ENCODE measurements at regions not wholly inside any gene's neighbourhood (a gene's known extent, or its start where the extent isn't known, plus 50 kb on each side); places are given as distances from the start of the nearest gene placed in this dataset.

- TF ChIP-seq CTCF (IDR thresholded peaks at IDR 0.05) (no peak), POLR2AphosphoS5 (IDR thresholded peaks at IDR 0.05) (no peak)
Measured at GRCh38 chr6:110552901-110553641, 76.7 kb upstream of the SLC22A16 start.
